ENCODE measurements at regions not wholly inside any gene's neighbourhood (a gene's known extent, or its start where the extent isn't known, plus 50 kb on each side); places are given as distances from the start of the nearest gene placed in this dataset.
A peak's percentile ranks its signal among the peaks of the same experiment; 100 is the strongest.

DNA sequence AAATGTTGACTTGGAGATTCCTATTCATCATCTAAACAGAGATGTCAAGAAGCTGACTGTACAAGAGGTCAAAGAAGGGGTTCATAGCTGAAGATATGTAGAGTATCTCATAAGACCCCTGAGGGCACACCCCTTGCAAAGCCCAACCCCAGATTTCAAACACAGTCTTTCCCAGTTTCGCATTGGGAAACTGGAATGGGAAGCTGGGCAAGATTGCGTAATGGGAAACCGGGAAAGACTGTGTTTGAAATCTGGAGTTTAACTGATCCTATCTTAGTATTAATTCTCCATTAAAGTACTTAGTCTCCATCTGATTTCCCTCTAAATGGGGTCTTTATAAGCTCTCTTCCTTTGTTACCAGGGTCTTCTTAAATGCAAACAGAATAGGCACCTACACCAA lies 99.5 kb downstream of the FAM76B start:
- DNase-seq, result no peak

DNA sequence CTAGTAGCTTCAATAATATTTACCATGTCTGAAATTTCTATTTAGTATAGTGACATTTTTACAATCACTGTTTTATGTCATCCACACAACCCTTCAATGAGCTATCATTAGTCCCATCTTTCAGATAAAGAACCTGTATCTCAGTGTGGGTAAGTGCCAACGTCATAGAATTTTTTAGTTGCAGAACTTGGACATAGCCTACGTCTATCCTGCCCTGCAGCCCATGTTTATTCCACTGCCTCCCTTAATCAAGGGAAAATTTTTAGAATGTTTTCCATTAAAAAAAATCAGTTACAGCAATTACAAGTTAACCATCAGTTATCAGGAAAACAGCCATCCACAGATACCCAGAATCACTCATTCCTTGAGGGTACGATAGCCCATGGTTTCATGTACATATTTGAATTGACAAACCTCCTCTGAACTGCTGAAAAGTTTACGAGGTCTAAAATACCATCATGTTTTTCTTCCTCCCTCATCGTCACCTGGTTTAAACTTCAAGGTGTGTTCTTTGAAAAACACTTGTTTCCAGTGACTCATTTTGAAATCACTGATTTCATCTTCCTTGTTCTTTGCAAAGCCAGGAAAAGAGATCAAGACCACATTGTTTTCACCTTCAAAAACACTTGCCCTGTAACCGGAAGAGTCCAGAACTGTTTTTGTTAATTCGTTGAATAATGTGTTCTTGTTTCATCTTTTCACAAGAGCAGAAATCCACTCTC lies 100.9 kb downstream of the FAM76B start:
- DNase-seq, result no peak

DNA sequence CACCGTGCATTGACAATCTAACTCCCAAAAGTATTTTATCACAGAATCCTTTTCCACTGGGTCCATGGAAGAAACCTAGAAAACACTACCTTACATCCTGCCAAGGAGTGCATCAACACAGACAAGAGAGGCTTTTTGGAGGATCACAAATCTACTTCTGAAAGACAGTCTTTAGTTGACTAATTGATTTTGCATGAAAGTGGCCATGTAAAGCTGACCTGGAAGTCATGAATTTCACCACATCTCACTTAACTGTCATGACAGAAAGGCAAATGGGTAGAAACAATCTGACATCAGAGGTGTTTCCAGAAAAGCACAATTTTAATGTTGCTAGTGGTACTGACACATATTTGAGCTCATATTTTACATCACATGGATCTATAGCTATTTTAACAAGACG lies 101.6 kb downstream of the FAM76B start:
- DNase-seq, result no peak

DNA sequence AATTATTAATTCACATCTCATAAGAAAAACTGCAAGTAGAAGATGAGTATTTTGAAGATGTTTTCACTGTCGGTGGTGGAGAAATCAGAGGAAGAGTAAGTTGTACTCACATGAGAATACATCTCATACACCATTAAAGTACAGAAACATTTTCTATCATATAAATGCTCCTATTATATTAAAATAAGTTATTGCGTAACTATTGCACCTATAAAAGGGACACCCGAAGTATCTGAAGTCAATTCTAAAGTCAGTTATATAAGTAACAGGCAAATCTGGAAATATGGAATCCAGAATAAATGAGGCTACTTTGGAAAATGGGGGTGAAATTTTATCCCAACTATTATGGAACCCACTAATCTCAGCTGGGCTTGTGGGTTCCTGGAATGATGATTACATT lies 103.3 kb downstream of the FAM76B start:
- no peak for DNase-seq

- DNase-seq, result no peak
Observed at GRCh38 chr11:95684701-95685100, 104.9 kb downstream of the FAM76B start.

- no peak for DNase-seq
Observed at GRCh38 chr11:95684170-95684569, 105.4 kb downstream of the FAM76B start.

GRCh38 chr11:95682552-95682951 lies 107.0 kb downstream of the FAM76B start:
- DNase-seq, result no peak

- peak; percentile 63 for DNase-seq
Observed at GRCh38 chr11:95680169-95680929, 109.2 kb downstream of the FAM76B start.

GRCh38 chr11:95678988-95679387 lies 110.6 kb downstream of the FAM76B start:
- DNase-seq, result no peak

DNA sequence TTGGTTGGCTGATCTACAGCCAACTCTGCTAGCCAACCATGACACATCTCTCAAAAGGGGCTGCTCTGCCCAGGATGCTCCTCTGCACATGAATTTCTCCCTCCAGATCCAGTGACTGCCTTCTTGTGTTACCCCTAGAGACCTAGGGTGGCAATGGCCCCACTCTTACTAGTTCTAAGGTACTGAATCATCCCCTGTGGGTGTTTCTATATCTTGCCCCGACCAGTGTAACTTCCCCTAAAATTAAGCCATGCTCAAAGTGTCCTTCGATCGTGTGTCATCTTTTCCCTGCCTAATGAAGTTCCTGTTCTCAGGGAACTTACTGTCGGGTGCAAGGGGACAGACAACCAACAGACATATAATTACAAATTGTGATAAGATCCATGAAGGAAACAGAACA lies 113.3 kb downstream of the FAM76B start:
- no peak for DNase-seq

GRCh38 chr11:95675585-95675984 lies 114.0 kb downstream of the FAM76B start:
- DNase-seq, result no peak

DNA sequence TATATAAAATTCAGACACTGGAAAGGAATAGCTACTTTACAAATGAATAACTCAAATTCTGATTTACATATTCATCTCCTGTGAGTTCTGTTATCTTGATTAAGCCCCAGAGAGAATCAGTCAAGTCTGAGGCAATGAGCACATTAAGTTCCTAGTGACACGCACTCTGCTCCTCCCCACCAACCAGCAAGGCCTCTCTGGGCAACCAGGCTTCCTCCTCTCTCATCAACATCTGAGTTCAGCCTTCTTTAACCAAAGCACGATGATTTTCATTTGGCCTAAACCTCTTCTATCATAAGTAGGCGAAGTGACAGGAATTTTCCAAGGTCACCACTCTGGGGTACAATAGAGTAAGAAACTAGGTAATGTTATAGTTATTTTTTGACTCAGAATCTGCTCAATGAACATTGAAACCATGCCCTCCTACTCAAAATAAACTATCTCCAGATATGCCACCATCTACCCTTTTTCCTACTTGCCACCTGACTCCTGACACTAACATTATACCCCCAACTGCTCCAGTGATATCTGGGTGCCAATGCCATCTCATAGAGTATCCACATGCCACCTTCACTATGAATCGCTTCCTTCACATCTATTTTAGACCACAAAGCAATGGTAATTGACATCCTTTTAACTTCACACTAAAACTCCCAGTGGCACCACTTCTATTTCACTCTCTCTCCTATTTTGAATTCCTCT lies 114.8 kb downstream of the FAM76B start:
- DNase-seq, result no peak

DNA sequence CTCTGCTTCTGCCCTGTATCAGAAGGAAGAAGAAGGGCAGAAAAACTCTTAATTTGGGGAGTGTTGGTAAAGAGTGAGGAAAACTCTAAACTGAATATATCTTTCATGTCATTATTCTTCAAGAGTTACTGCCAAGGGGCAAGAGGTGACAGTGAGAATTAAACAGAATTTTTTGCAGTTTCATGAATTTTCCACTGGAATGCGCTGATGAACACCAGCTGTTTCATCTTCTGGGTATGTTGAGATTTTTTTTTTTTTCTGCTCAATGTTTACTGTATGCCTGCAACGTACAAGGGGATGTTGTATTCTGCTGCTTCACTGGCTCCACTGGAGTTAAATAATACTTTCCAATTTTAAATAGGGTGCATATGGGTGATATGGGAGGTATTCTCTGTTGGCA lies 117.8 kb downstream of the FAM76B start:
- DNase-seq, result peak; percentile 29

- no peak for DNase-seq
Observed at GRCh38 chr11:95668131-95668530, 121.5 kb downstream of the FAM76B start.

DNA sequence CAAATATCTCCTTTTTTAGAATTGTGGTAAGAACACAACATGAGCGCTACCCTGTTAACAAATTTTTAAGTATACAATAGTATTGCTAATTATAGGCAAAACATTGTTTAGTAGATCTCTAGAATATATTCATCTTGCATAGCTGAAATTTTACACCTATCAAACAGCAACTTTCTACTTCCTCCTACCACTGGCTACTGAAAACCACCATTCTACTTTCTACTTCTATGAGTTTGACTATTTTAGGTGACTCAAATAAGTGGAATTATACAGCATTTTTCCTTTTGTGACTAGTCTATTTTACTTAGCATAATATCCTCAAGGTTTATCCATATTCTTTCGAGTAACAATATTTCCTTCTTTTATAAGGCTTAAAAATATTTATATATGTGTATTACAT lies 128.4 kb downstream of the FAM76B start:
- no peak for DNase-seq

GRCh38 chr11:95660038-95660437 lies 129.5 kb downstream of the FAM76B start:
- no peak for DNase-seq

- DNase-seq, result peak; percentile 73
Observed at GRCh38 chr11:95659088-95659487, 130.5 kb downstream of the FAM76B start.

- DNase-seq, result no peak
Observed at GRCh38 chr11:95655536-95655935, 134.0 kb downstream of the FAM76B start.

GRCh38 chr11:95653680-95654079 lies 135.9 kb downstream of the FAM76B start:
- DNase-seq, result no peak

- no peak for DNase-seq
Observed at GRCh38 chr11:95653099-95653498, 136.5 kb downstream of the FAM76B start.

DNA sequence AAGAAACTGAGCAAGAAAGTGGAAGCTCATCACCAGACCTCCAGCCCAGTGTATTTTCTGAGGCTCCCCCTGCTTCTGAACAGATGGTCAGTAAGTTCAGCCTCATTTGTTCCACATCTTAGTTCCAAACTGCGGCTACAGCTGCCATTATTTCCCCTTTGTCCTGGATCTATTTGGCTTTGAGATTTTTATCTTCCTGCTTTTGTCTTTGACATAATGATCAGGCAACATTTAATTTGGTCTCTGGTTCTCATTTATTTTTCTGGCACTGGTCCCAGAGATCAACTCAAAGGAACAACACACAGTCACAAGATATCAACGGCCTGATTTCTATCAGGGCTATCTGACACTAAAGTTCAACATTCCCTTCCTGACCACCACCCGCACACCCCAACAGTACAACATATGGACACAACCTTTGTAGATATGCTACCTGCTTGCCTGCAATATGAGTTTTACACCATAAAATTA lies 137.5 kb downstream of the FAM76B start:
- no peak for DNase-seq

DNA sequence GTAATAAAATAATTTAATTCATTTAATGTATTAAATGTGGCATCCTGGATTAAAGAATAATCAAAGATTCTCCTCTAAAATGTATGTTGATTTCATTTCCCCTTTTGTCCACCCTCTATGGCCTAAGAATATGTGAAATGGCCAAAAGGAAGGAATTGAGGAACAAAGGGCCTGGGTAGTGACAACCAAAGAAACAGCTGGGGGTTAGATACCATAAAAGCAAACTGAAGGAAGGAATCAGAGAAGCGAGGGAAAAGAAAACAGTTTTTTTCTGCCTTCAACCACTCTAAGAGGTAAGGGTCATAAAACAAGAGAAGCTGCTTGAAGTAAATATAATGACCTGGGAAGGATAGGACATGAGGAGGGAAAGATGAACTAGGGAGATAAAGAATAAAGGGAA lies 139.3 kb downstream of the FAM76B start:
- no peak for DNase-seq

DNA sequence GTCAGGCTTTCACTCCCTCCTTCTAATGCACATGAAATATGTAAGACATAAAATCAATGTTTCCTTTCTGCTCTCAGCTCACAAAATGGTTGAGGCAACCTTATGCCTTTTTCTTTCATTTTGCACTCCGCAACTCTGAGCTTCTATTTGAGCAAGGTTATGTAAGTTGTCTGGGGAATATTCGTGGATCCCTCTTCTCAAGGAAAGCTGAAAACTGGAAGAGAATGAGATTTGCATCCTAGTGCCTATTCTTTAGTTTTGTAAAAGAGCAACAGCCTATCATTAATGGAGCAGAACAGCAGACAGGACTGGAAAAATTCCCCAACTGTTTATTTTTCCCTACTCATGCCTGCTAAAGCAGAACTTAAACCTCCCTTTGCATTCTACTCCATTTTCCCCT lies 141.7 kb downstream of the FAM76B start:
- no peak for DNase-seq

DNA sequence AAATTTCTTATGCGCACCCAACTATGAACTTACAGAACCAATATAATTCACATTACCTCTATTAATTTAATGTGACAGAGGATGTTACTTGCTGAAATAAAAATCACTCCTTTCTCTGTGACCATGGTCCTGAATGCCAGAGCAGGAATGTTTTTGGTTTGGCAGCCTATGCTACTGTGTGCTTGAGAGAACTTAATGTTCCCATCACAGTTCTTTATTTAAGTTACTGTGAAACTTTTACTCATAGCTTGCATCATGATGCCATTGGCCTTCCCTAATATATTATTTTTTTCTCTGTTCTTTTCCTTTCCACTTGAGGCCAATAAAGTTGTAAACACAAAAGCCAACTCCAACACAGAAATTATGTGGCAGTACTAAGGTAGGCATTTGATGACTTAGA lies 142.2 kb downstream of the FAM76B start:
- no peak for DNase-seq

Measured in HCEC 1CT (cell line).